Peyer's patch (tissue), 4 donors: ENCODE measurements at regions not wholly inside any gene's neighbourhood (a gene's known extent, or its start where the extent isn't known, plus 50 kb on each side); places are given as distances from the start of the nearest gene placed in this dataset.

ENCODE experiments used
- DNase-seq, 3 donors: peaks; one replicate each; pipeline ENCODE4 v3.0.0-alpha.2; 2017 to 2019
- H3K27ac ChIP-seq, 4 donors: fragments of 200-600 bp; sonication (generic); one replicate each; pipeline ENCODE4 v1.5.1; 2016 to 2019
- H3K27me3 ChIP-seq, 2 donors: fragments of 200-600 bp; sonication (generic); one replicate each; pipeline ENCODE4 v1.5.1; 2019
- H3K36me3 ChIP-seq, 3 donors: fragments of 200-600 bp; sonication (generic); one replicate each; pipeline ENCODE4 v1.5.1; 2016 to 2019
- H3K4me1 ChIP-seq, 4 donors: fragments of 200-600 bp; sonication (generic); one replicate each; pipeline ENCODE4 v1.5.1; 2016 to 2019
- H3K4me3 ChIP-seq, 4 donors: fragments of 200-600 bp; sonication (generic); 1 replicate in 3 of 4; 2 replicates in 1 of 4; pipeline ENCODE4 v1.5.1; 2016 to 2019; ENCODE audit warnings: mild to moderate bottlenecking in 1 of 4
- H3K9me3 ChIP-seq, 4 donors: fragments of 200-600 bp; sonication (generic); one replicate each; pipeline ENCODE4 v1.5.1; 2016 to 2019; ENCODE audit warnings: mild to moderate bottlenecking in 1 of 4
- POLR2A ChIP-seq, 2 donors: fragments of 450-650 bp; IDR thresholded peaks; one replicate each; pipeline ENCODE4 v1.5.1; 2017; ENCODE audit warnings: antibody characterized with exemption in 2 of 2, mild to moderate bottlenecking in 2 of 2, moderate library complexity in 2 of 2
- TF ChIP-seq, protein P1 (sequence below), 6 experiments: fragments of 450-650 bp in 4 of 6; fragments of 200-600 bp in 2 of 6; sonication (generic) in 1 of 6; IDR thresholded peaks; one replicate each; pipeline ENCODE4 v1.5.1; 2017 to 2019; ENCODE audit warnings: antibody characterized with exemption in 6 of 6, mild to moderate bottlenecking in 3 of 6, moderate library complexity in 1 of 6

DNA sequence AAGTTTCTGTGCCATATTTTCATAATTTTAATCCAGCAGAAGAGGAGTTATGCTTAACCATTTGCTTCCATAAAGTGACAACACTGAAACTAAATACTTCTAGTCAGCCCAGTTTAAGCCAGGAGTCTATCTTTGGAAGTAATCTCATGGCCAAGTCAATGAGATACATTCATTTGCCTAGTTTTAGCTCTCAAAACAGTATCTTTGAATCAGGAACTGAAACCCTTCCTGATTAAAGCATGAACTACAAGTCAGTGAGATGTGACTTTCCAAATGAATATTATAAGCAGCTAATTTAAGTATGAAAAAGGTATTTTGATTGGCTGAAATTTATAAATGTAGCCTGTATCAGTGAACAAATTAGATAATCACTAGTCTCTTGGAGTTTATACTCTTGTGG, 491.5 kb downstream of the SLC6A15 start:
- H3K27ac ChIP-seq, result no peak overlapping the region
- no peak for TF ChIP-seq POLR2A (IDR thresholded peaks at IDR 0.05)
- TF ChIP-seq, protein P1, sequence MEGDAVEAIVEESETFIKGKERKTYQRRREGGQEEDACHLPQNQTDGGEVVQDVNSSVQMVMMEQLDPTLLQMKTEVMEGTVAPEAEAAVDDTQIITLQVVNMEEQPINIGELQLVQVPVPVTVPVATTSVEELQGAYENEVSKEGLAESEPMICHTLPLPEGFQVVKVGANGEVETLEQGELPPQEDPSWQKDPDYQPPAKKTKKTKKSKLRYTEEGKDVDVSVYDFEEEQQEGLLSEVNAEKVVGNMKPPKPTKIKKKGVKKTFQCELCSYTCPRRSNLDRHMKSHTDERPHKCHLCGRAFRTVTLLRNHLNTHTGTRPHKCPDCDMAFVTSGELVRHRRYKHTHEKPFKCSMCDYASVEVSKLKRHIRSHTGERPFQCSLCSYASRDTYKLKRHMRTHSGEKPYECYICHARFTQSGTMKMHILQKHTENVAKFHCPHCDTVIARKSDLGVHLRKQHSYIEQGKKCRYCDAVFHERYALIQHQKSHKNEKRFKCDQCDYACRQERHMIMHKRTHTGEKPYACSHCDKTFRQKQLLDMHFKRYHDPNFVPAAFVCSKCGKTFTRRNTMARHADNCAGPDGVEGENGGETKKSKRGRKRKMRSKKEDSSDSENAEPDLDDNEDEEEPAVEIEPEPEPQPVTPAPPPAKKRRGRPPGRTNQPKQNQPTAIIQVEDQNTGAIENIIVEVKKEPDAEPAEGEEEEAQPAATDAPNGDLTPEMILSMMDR (IDR thresholded peaks at IDR 0.05), result no peak
- no peak for DNase-seq
- no peaks in the 10 kb centered on the region for H3K4me1 ChIP-seq
- no peaks in the 10 kb centered on the region for H3K36me3 ChIP-seq
- H3K27me3 ChIP-seq, result no peaks in the 10 kb centered on the region
- H3K4me3 ChIP-seq, result no peak overlapping the region
- H3K9me3 ChIP-seq, result no peaks in the 10 kb centered on the region

DNA sequence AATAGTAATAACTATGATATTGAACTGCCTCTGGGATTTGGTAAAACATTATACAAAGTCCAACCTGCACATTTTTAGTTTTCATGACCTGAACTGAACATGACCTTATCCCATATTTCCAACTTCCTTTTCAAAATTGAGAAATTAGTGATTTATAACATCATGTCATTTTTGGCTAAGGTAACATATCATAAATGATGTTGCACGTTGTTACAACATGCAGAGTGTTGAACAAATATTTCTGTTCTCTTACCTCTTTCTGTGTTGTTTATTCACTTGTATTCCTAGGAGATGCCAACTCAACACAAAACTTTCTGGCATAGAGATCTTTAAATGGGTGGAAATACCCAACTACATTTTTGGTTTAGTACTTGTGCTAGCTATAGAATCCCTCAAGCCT, 496.0 kb downstream of the SLC6A15 start:
- H3K9me3 ChIP-seq, result no peaks in the 10 kb centered on the region

GRCh38 chr12:84415946-84416345, 496.7 kb downstream of the SLC6A15 start:
- Histone ChIP-seq H3K4me3 (no peak overlapping the region), H3K9me3 (no peaks in the 10 kb centered on the region), H3K27ac (no peak overlapping the region), H3K4me1 (no peaks in the 10 kb centered on the region), H3K36me3 (no peaks in the 10 kb centered on the region), H3K27me3 (no peaks in the 10 kb centered on the region)
- no peak for TF ChIP-seq POLR2A (IDR thresholded peaks at IDR 0.05)
- TF ChIP-seq, protein P1 (IDR thresholded peaks at IDR 0.05), result no peak
- no peak for DNase-seq

More for the DNA sequence above, 496.0 kb downstream of the SLC6A15 start:
- Histone ChIP-seq H3K36me3 (no peaks in the 10 kb centered on the region), H3K27me3 (no peaks in the 10 kb centered on the region), H3K4me3 (no peak overlapping the region), H3K27ac (no peak overlapping the region), H3K4me1 (no peaks in the 10 kb centered on the region)
- TF ChIP-seq, protein P1 (IDR thresholded peaks at IDR 0.05), result no peak
- no peak for TF ChIP-seq POLR2A (IDR thresholded peaks at IDR 0.05)
- no peak for DNase-seq

GRCh38 chr12:84413656-84414055, 498.9 kb downstream of the SLC6A15 start:
- Histone ChIP-seq H3K9me3 (no peaks in the 10 kb centered on the region), H3K4me3 (no peak overlapping the region), H3K27ac (no peak overlapping the region), H3K36me3 (no peaks in the 10 kb centered on the region), H3K4me1 (no peaks in the 10 kb centered on the region), H3K27me3 (no peaks in the 10 kb centered on the region)
- TF ChIP-seq, protein P1 (IDR thresholded peaks at IDR 0.05), result no peak
- no peak for TF ChIP-seq POLR2A (IDR thresholded peaks at IDR 0.05)
- no peak for DNase-seq

- DNase-seq, result no peak
- Histone ChIP-seq H3K27ac (no peak overlapping the region), H3K4me1 (no peaks in the 10 kb centered on the region), H3K36me3 (no peaks in the 10 kb centered on the region), H3K27me3 (no peaks in the 10 kb centered on the region), H3K9me3 (no peaks in the 10 kb centered on the region), H3K4me3 (no peak overlapping the region)
- TF ChIP-seq, protein P1 (IDR thresholded peaks at IDR 0.05), result no peak
- TF ChIP-seq POLR2A (IDR thresholded peaks at IDR 0.05), result no peak
Observed at GRCh38 chr12:84412226-84412625, 500.4 kb downstream of the SLC6A15 start.

- Histone ChIP-seq H3K27me3 (no peaks in the 10 kb centered on the region), H3K9me3 (no peaks in the 10 kb centered on the region), H3K36me3 (no peaks in the 10 kb centered on the region), H3K27ac (no peak overlapping the region), H3K4me3 (no peak overlapping the region), H3K4me1 (no peaks in the 10 kb centered on the region)
- no peak for DNase-seq
- no peak for TF ChIP-seq POLR2A (IDR thresholded peaks at IDR 0.05)
- TF ChIP-seq, protein P1 (IDR thresholded peaks at IDR 0.05), result no peak
Observed at GRCh38 chr12:84411031-84411430, 501.6 kb downstream of the SLC6A15 start.
